Neural cell (in vitro differentiated cells): ENCODE measurements at regions not wholly inside any gene's neighbourhood (a gene's known extent, or its start where the extent isn't known, plus 50 kb on each side); places are given as distances from the start of the nearest gene placed in this dataset.

Source experiments
- H2AFZ ChIP-seq: fragments of 200-600, 300-800 bp; sonication (generic), shearing (Covaris generic); 2 replicates; pipeline ENCODE4 v1.6.0; 2014; ENCODE audit warnings: low read depth, mild to moderate bottlenecking, antibody characterized with exemption, low read length, moderate library complexity
- H3F3A ChIP-seq: fragments of 200-600 bp; shearing (Covaris generic); 2 replicates; pipeline ENCODE4 v1.6.1; 2016; ENCODE audit warnings: mild to moderate bottlenecking, moderate library complexity, mixed read lengths, antibody characterized with exemption, low read length; ENCODE audit not compliant: insufficient read depth, poor library complexity, severe bottlenecking
- H3K27ac ChIP-seq: fragments of 200-600, 300-800 bp; sonication (generic), shearing (Covaris generic); 2 replicates; pipeline ENCODE4 v1.5.1; 2014; ENCODE audit warnings: mild to moderate bottlenecking, low read length, moderate library complexity
- H3K27me3 ChIP-seq: fragments of 300-800, 200-600 bp; sonication (generic), shearing (Covaris generic); 2 replicates; pipeline ENCODE4 v1.6.0; 2014; ENCODE audit warnings: mild to moderate bottlenecking, low read depth, low read length, moderate library complexity; ENCODE audit not compliant: insufficient read depth
- H3K36me3 ChIP-seq: fragments of 300-800, 200-600 bp; sonication (generic), shearing (Covaris generic); 2 replicates; pipeline ENCODE4 v1.5.1; 2014; ENCODE audit warnings: mild to moderate bottlenecking, antibody characterized with exemption, low read length, moderate library complexity; ENCODE audit not compliant: insufficient read depth
- H3K4me2 ChIP-seq: fragments of 300-800, 200-600 bp; sonication (generic), shearing (Covaris generic); 2 replicates; pipeline ENCODE4 v1.6.0; 2014; ENCODE audit warnings: mild to moderate bottlenecking, low read length
- H3K4me3 ChIP-seq: fragments of 300-800, 200-600 bp; sonication (generic), shearing (Covaris generic); 2 replicates; pipeline ENCODE4 v1.5.1; 2014; ENCODE audit warnings: mild to moderate bottlenecking, low read length, moderate library complexity
- H3K79me2 ChIP-seq: fragments of 200-600 bp; shearing (Covaris generic); replicated peaks from 2 replicates; pipeline ENCODE4 v1.6.0; 2014; ENCODE audit warnings: mild to moderate bottlenecking, low read length, moderate library complexity; ENCODE audit not compliant: insufficient read depth
- H3K9ac ChIP-seq: fragments of 300-800, 200-600 bp; sonication (generic), shearing (Covaris generic); 2 replicates; pipeline ENCODE4 v1.6.1; 2016; ENCODE audit warnings: mild to moderate bottlenecking, low read length, mixed read lengths
- H3K9me2 ChIP-seq: fragments of 200-600 bp; shearing (Covaris generic); 2 replicates; pipeline ENCODE4 v1.6.1; 2016; ENCODE audit warnings: mild to moderate bottlenecking, low read length, mixed read lengths; ENCODE audit not compliant: insufficient read depth
- H3K9me3 ChIP-seq: fragments of 200-600, 300-800 bp; sonication (generic), shearing (Covaris generic); 2 replicates; pipeline ENCODE4 v1.6.1; 2016; ENCODE audit warnings: mild to moderate bottlenecking, mixed run types, low read length, moderate library complexity, mixed read lengths
- H4K20me1 ChIP-seq: fragments of 200-600 bp; shearing (Covaris generic); 2 replicates; pipeline ENCODE4 v1.6.1; 2016; ENCODE audit warnings: mild to moderate bottlenecking, mixed run types; ENCODE audit not compliant: insufficient read depth
- EP300 ChIP-seq: fragments of 450-650 bp; conservative IDR thresholded peaks from 2 replicates; pipeline ENCODE4 v1.6.1; 2014; ENCODE audit warnings: antibody characterized with exemption, mild to moderate bottlenecking, moderate library complexity; ENCODE audit not compliant: poor library complexity, severe bottlenecking
- EZH2 ChIP-seq: fragments of 200-600, 300-800 bp; shearing (Covaris generic), sonication (generic); IDR thresholded peaks from 2 replicates; pipeline ENCODE4 v1.6.1; 2014; ENCODE audit warnings: antibody characterized with exemption, low read length, borderline replicate concordance, mild to moderate bottlenecking; ENCODE audit not compliant: insufficient read depth, poor library complexity, severe bottlenecking
- MXI1 ChIP-seq: fragments of 450-650 bp; conservative IDR thresholded peaks from 2 replicates; pipeline ENCODE4 v1.6.1; 2014; ENCODE audit warnings: antibody characterized with exemption, mild to moderate bottlenecking; ENCODE audit not compliant: poor library complexity, severe bottlenecking
- POLR2AphosphoS5 ChIP-seq: IDR thresholded peaks from 2 replicates; pipeline ENCODE4 v1.6.1; 2012
- RAD21 ChIP-seq: fragments of 450-650 bp; conservative IDR thresholded peaks from 2 replicates; pipeline ENCODE4 v1.6.1; 2014; ENCODE audit warnings: antibody characterized with exemption, mild to moderate bottlenecking, moderate library complexity
- SMC3 ChIP-seq: fragments of 450-650 bp; conservative IDR thresholded peaks from 2 replicates; pipeline ENCODE4 v1.6.1; 2014; ENCODE audit warnings: antibody characterized with exemption, mild to moderate bottlenecking, moderate library complexity; ENCODE audit not compliant: poor library complexity
- TAF1 ChIP-seq: IDR thresholded peaks from 2 replicates; pipeline ENCODE4 v1.6.1; 2012; ENCODE audit warnings: low read depth
- TF ChIP-seq, protein P1 (sequence below): IDR thresholded peaks from 2 replicates; pipeline ENCODE4 v1.6.1; 2012; ENCODE audit warnings: borderline replicate concordance
- TF ChIP-seq, protein P2 (sequence below): fragments of 450-650 bp; IDR thresholded peaks from 2 replicates; pipeline ENCODE4 v1.5.1; 2014; ENCODE audit warnings: antibody characterized with exemption, mild to moderate bottlenecking, moderate library complexity; ENCODE audit not compliant: poor library complexity, severe bottlenecking

DNA sequence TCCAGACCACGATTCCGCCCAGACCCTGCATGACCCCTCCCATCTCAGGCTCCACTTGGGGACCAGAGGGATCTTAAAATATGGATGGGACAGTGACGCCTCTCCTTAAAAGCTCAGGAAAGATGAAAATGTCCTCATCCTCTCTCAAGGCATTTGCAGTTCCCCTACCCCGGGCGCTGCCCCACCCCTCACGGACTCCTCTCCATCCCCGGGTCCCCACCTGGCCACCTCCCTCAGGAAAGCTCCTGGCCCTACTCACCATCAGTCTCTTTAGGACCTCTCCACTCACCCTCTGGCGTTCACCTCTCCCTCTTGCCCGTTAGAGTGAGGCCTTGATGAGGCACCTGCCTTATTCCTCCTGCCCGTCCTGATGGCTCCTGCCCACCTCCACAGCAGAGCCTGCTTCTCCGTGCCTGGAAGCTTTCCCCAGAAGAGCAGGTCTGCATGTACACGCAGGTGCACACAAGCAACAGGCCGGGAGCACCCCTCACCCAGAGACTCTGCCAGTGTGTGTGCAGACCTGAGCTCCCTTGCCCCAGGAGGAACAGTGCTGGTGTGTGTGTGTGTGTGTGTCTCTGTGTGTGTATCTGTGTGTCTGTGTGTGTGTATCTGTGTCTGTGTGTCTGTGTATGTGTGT lies 105.6 kb upstream of the NXT1 start:
- no peak overlapping the region for H3K4me3 ChIP-seq
- no peak for TF ChIP-seq EZH2
- TF ChIP-seq SMC3, result no peak
- TF ChIP-seq, protein P1, sequence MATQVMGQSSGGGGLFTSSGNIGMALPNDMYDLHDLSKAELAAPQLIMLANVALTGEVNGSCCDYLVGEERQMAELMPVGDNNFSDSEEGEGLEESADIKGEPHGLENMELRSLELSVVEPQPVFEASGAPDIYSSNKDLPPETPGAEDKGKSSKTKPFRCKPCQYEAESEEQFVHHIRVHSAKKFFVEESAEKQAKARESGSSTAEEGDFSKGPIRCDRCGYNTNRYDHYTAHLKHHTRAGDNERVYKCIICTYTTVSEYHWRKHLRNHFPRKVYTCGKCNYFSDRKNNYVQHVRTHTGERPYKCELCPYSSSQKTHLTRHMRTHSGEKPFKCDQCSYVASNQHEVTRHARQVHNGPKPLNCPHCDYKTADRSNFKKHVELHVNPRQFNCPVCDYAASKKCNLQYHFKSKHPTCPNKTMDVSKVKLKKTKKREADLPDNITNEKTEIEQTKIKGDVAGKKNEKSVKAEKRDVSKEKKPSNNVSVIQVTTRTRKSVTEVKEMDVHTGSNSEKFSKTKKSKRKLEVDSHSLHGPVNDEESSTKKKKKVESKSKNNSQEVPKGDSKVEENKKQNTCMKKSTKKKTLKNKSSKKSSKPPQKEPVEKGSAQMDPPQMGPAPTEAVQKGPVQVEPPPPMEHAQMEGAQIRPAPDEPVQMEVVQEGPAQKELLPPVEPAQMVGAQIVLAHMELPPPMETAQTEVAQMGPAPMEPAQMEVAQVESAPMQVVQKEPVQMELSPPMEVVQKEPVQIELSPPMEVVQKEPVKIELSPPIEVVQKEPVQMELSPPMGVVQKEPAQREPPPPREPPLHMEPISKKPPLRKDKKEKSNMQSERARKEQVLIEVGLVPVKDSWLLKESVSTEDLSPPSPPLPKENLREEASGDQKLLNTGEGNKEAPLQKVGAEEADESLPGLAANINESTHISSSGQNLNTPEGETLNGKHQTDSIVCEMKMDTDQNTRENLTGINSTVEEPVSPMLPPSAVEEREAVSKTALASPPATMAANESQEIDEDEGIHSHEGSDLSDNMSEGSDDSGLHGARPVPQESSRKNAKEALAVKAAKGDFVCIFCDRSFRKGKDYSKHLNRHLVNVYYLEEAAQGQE, result no peak
- no peak for TF ChIP-seq POLR2AphosphoS5
- TF ChIP-seq EP300, result no peak
- TF ChIP-seq TAF1, result no peak
- no peak for TF ChIP-seq RAD21
- TF ChIP-seq MXI1, result no peak
- TF ChIP-seq, protein P2, sequence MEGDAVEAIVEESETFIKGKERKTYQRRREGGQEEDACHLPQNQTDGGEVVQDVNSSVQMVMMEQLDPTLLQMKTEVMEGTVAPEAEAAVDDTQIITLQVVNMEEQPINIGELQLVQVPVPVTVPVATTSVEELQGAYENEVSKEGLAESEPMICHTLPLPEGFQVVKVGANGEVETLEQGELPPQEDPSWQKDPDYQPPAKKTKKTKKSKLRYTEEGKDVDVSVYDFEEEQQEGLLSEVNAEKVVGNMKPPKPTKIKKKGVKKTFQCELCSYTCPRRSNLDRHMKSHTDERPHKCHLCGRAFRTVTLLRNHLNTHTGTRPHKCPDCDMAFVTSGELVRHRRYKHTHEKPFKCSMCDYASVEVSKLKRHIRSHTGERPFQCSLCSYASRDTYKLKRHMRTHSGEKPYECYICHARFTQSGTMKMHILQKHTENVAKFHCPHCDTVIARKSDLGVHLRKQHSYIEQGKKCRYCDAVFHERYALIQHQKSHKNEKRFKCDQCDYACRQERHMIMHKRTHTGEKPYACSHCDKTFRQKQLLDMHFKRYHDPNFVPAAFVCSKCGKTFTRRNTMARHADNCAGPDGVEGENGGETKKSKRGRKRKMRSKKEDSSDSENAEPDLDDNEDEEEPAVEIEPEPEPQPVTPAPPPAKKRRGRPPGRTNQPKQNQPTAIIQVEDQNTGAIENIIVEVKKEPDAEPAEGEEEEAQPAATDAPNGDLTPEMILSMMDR, result no peak
- no peak overlapping the region for H3K4me2 ChIP-seq
- no peaks in the 10 kb centered on the region for H4K20me1 ChIP-seq
- no peaks in the 10 kb centered on the region for H3K9me3 ChIP-seq
- H2AFZ ChIP-seq, result no peak overlapping the region
- H3K9ac ChIP-seq, result no peak overlapping the region
- no peaks in the 10 kb centered on the region for H3F3A ChIP-seq
- H3K27ac ChIP-seq, result no peak overlapping the region
- no peaks in the 10 kb centered on the region for H3K27me3 ChIP-seq
- no peaks in the 10 kb centered on the region for H3K36me3 ChIP-seq
- no peaks in the 10 kb centered on the region for H3K9me2 ChIP-seq
- no peaks in the 10 kb centered on the region for H3K79me2 ChIP-seq

DNA sequence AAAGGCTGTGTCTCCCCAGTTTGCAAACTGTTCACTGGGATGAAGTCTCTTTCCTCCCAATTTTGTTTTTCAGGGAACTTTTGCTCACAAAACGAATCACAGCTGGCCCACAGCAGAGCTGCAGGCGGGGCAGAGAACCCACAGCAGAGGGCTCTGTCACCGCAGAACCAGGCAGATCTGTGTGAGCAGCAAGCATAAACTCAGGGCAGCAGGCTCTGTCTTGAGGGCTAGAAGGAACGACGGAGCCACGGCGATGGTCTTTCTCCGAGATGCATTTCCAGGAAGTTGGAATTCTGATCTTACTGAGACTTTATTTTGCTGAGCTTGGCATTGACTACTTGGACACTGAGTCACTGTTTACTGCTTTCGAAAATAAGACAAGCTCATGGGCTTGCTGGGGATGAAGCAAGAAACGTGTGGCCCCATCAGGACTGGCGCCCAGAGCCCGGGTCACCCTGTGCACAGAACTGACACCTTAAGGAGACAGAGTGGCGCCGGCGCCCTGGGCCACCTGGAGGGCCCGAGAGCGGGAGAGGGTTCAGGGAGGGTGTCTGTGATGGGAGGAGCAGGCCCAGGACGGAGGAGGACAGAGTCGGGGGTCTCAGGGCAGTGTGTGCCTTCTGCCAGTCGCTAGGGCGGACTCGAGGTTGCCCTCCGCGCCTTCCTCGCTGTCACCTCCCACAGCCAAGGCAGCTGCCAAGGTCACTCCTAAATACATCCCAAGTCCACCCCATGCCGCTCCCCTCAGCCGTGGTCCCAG lies 106.3 kb upstream of the NXT1 start:
- no peak overlapping the region for H3K4me2 ChIP-seq
- H3K27ac ChIP-seq, result no peak overlapping the region
- no peaks in the 10 kb centered on the region for H3F3A ChIP-seq
- H3K9me3 ChIP-seq, result no peaks in the 10 kb centered on the region
- H3K9ac ChIP-seq, result no peak overlapping the region
- no peaks in the 10 kb centered on the region for H3K27me3 ChIP-seq
- H3K36me3 ChIP-seq, result no peaks in the 10 kb centered on the region
- no peaks in the 10 kb centered on the region for H4K20me1 ChIP-seq
- TF ChIP-seq TAF1 (no peak), RAD21 (no peak), POLR2AphosphoS5 (no peak), SMC3 (no peak), MXI1 (no peak), EP300 (no peak), EZH2 (no peak)
- TF ChIP-seq, protein P1, result no peak
- TF ChIP-seq, protein P2, result no peak
- H3K4me3 ChIP-seq, result no peak overlapping the region
- H3K79me2 ChIP-seq, result no peaks in the 10 kb centered on the region
- H2AFZ ChIP-seq, result no peak overlapping the region
- no peaks in the 10 kb centered on the region for H3K9me2 ChIP-seq
